ENCODE measurements at regions not wholly inside any gene's neighbourhood (a gene's known extent, or its start where the extent isn't known, plus 50 kb on each side); places are given as distances from the start of the nearest gene placed in this dataset.

DNA sequence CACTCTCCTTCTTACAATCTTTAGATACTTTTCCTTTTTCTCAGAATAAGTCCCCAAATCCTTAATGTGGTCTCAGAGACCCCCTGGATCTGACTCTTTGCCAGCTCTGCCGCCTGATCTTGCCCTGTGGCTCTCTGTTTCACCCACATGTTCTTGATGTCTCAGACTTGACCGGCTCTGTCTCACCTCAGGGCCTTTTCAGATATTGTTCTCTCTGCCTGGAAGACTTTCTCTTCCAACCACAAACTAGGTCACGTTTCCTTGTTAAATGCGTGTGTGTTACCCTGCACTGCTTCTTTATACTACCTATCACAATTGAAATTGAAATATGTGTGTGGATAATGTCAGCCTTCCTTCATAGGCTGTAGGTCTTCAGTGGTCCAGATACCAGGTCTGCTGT is 265.4 kb upstream of the NUDT12 start:
- TF ChIP-seq FOXP2 (optimal IDR thresholded peaks at IDR 0.05; ENCODE audit: borderline replicate concordance, extremely low read depth, extremely low read length, insufficient read depth) (no peak), SIN3A (IDR thresholded peaks at IDR 0.05; ENCODE audit: borderline replicate concordance, insufficient read depth, low read length) (no peak), POLR2AphosphoS5 (IDR thresholded peaks at IDR 0.05; ENCODE audit: low read depth, low read length) (no peak), TAF1 (IDR thresholded peaks at IDR 0.05; ENCODE audit: borderline replicate concordance, insufficient read depth, low read length) (no peak)
- TF ChIP-seq, protein P1, sequence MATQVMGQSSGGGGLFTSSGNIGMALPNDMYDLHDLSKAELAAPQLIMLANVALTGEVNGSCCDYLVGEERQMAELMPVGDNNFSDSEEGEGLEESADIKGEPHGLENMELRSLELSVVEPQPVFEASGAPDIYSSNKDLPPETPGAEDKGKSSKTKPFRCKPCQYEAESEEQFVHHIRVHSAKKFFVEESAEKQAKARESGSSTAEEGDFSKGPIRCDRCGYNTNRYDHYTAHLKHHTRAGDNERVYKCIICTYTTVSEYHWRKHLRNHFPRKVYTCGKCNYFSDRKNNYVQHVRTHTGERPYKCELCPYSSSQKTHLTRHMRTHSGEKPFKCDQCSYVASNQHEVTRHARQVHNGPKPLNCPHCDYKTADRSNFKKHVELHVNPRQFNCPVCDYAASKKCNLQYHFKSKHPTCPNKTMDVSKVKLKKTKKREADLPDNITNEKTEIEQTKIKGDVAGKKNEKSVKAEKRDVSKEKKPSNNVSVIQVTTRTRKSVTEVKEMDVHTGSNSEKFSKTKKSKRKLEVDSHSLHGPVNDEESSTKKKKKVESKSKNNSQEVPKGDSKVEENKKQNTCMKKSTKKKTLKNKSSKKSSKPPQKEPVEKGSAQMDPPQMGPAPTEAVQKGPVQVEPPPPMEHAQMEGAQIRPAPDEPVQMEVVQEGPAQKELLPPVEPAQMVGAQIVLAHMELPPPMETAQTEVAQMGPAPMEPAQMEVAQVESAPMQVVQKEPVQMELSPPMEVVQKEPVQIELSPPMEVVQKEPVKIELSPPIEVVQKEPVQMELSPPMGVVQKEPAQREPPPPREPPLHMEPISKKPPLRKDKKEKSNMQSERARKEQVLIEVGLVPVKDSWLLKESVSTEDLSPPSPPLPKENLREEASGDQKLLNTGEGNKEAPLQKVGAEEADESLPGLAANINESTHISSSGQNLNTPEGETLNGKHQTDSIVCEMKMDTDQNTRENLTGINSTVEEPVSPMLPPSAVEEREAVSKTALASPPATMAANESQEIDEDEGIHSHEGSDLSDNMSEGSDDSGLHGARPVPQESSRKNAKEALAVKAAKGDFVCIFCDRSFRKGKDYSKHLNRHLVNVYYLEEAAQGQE (IDR thresholded peaks at IDR 0.05; ENCODE audit: insufficient read depth in 1 of 2, low read depth in 2 of 2, low read length in 2 of 2) = no peak

DNA sequence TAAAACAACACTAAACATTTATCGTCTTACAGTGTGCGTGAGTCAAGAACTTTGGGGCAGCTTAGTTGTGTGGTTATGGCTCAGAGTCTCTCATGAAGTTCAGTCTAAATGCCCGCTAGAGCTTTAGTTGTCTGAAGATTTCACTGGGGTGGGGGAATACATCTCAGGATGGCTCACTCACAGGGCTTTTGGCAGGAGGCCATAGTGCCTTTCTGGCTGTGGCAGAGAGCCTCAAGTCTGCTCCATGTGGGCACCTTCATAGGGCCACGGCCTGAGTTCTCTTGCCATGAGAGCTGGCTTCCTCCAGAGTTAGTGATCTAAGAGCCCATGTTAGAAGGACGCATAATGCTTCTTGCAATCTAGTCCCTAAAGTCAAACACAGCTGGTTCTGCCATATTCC is 258.8 kb upstream of the NUDT12 start:
- no peak for TF ChIP-seq FOXP2 (optimal IDR thresholded peaks at IDR 0.05; ENCODE audit: borderline replicate concordance, extremely low read depth, extremely low read length, insufficient read depth)
- TF ChIP-seq, protein P1 (IDR thresholded peaks at IDR 0.05; ENCODE audit: insufficient read depth in 1 of 2, low read depth in 2 of 2, low read length in 2 of 2) = no peak
- no peak for TF ChIP-seq POLR2AphosphoS5 (IDR thresholded peaks at IDR 0.05; ENCODE audit: low read depth, low read length)
- TF ChIP-seq SIN3A (IDR thresholded peaks at IDR 0.05; ENCODE audit: borderline replicate concordance, insufficient read depth, low read length) = no peak
- no peak for TF ChIP-seq TAF1 (IDR thresholded peaks at IDR 0.05; ENCODE audit: borderline replicate concordance, insufficient read depth, low read length)

DNA sequence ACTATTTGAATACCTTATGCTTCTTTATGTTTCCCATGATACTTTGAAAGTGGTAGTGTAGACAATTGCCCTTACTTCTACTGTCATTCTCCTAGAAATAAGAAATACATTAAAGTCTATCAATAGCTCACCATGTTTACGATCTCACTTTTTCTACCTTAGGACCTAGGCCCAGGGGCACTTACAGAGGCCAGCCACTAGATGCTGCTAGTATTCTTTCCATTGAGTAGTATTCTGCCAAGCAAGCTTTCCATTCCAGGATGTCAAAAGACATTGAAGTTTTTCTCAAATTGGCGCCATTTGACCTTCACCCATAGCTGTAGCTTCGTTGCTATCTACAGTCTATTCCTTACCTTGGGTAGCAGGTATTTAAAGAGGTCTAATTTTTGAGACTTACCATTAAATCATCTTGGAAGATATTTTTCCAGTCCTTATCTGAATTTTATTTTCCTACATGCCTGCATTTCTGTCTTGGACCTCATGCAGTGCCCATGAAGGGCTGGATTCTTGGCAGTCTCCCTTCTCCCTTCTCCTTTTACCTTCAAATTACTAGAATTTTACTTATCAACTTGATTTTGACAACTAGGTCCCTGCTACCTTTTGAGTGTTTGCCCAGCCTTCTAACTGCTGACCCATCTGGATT is 246.0 kb upstream of the NUDT12 start:
- TF ChIP-seq, protein P1 (IDR thresholded peaks at IDR 0.05; ENCODE audit: insufficient read depth in 1 of 2, low read depth in 2 of 2, low read length in 2 of 2) = no peak
- TF ChIP-seq FOXP2 (optimal IDR thresholded peaks at IDR 0.05; ENCODE audit: borderline replicate concordance, extremely low read depth, extremely low read length, insufficient read depth) = no peak
- no peak for TF ChIP-seq TAF1 (IDR thresholded peaks at IDR 0.05; ENCODE audit: borderline replicate concordance, insufficient read depth, low read length)
- no peak for TF ChIP-seq SIN3A (IDR thresholded peaks at IDR 0.05; ENCODE audit: borderline replicate concordance, insufficient read depth, low read length)
- TF ChIP-seq POLR2AphosphoS5 (IDR thresholded peaks at IDR 0.05; ENCODE audit: low read depth, low read length) = no peak

DNA sequence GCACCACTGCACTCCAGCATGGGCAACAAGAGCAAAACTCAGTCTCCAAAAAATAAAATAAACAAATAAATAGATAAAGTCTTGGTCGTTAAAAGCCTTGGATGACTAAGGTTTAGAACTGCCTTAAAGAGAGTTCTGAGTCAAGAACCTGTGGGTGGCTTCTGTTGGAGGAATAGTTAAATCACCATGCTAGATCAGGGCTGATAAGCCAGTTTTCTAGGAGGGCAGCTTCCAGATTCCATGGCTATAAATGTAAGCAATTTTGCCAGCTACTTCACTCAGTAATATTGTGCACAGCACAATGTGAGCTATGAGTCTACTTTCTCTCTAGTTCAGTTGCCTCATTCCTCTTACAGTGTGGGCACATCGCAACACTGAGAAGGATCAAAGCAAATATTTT is 242.1 kb upstream of the NUDT12 start:
- TF ChIP-seq, protein P1 (IDR thresholded peaks at IDR 0.05; ENCODE audit: insufficient read depth in 1 of 2, low read depth in 2 of 2, low read length in 2 of 2) = no peak
- TF ChIP-seq POLR2AphosphoS5 (IDR thresholded peaks at IDR 0.05; ENCODE audit: low read depth, low read length) (no peak), TAF1 (IDR thresholded peaks at IDR 0.05; ENCODE audit: borderline replicate concordance, insufficient read depth, low read length) (no peak), FOXP2 (optimal IDR thresholded peaks at IDR 0.05; ENCODE audit: borderline replicate concordance, extremely low read depth, extremely low read length, insufficient read depth) (no peak), SIN3A (IDR thresholded peaks at IDR 0.05; ENCODE audit: borderline replicate concordance, insufficient read depth, low read length) (no peak)

Measured in PFSK-1 (cell line).